Activated naive CD4-positive, alpha-beta T cell treated with anti-CD3 and anti-CD28 coated beads, Interleukin-2, amount 10 ng/mL, durations not matched to agents 7 days and 5 days (primary cell): ENCODE measurements at regions not wholly inside any gene's neighbourhood (a gene's known extent, or its start where the extent isn't known, plus 50 kb on each side); places are given as distances from the start of the nearest gene placed in this dataset.

Experiments
- CTCF ChIA-PET: fragments of 350-600 bp; sonication (Branson Sonifier 250); formaldehyde crosslinking; loops from one replicate; lab custom pipeline; 2021; ENCODE audit warnings: antibody characterized with exemption; lab: Charles Lee
- DNase-seq: peaks from one replicate; pipeline ENCODE4 v3.0.0-alpha.2; 2020
- H3K27ac Mint-ChIP-seq: one replicate; pipeline ENCODE4 v1.8.0; 2021; ENCODE audit warnings: mild to moderate bottlenecking, moderate library complexity, mixed read lengths
- H3K27me3 Mint-ChIP-seq: one replicate; pipeline ENCODE4 v1.8.0; 2021; ENCODE audit warnings: mild to moderate bottlenecking, mixed read lengths
- H3K36me3 Mint-ChIP-seq: one replicate; pipeline ENCODE4 v1.8.0; 2021; ENCODE audit warnings: mixed read lengths
- H3K4me1 Mint-ChIP-seq: one replicate; pipeline ENCODE4 v1.8.0; 2021; ENCODE audit warnings: mixed read lengths
- H3K4me3 Mint-ChIP-seq: one replicate; pipeline ENCODE4 v1.8.0; 2021; ENCODE audit warnings: mild to moderate bottlenecking, moderate library complexity, mixed read lengths
- H3K9me3 Mint-ChIP-seq: one replicate; pipeline ENCODE4 v1.8.0; 2021; ENCODE audit warnings: mixed read lengths

- H3K4me3 Mint-ChIP-seq, result no peak overlapping the region
- CTCF ChIA-PET, result no interaction called here
- no peak overlapping the region for H3K27ac Mint-ChIP-seq
- H3K36me3 Mint-ChIP-seq, result no peaks in the 10 kb centered on the region
- no peaks in the 10 kb centered on the region for H3K9me3 Mint-ChIP-seq
- no peak for DNase-seq
- peaks cover 7% of the 10 kb centered on the region for H3K27me3 Mint-ChIP-seq
- H3K4me1 Mint-ChIP-seq, result no peaks in the 10 kb centered on the region
Measured at GRCh38 chr1:208298593-208299269, 54.5 kb upstream of the PLXNA2 start.

GRCh38 chr1:208300084-208300770 lies 56.0 kb upstream of the PLXNA2 start:
- Mint-ChIP-seq H3K27me3 (no peaks in the 10 kb centered on the region), H3K27ac (no peak overlapping the region), H3K4me1 (no peaks in the 10 kb centered on the region), H3K9me3 (no peaks in the 10 kb centered on the region), H3K4me3 (no peak overlapping the region), H3K36me3 (no peaks in the 10 kb centered on the region)
- no peak for DNase-seq
- CTCF ChIA-PET, result no interaction called here

GRCh38 chr1:208302699-208303238 lies 58.6 kb upstream of the PLXNA2 start:
- no peaks in the 10 kb centered on the region for H3K27me3 Mint-ChIP-seq
- no peaks in the 10 kb centered on the region for H3K9me3 Mint-ChIP-seq
- no peaks in the 10 kb centered on the region for H3K4me1 Mint-ChIP-seq
- H3K4me3 Mint-ChIP-seq, result no peak overlapping the region
- no peak for DNase-seq
- CTCF ChIA-PET, result no interaction called here
- no peaks in the 10 kb centered on the region for H3K36me3 Mint-ChIP-seq
- no peak overlapping the region for H3K27ac Mint-ChIP-seq

- no peak overlapping the region for H3K4me3 Mint-ChIP-seq
- no peaks in the 10 kb centered on the region for H3K9me3 Mint-ChIP-seq
- CTCF ChIA-PET, result no interaction called here
- no peaks in the 10 kb centered on the region for H3K36me3 Mint-ChIP-seq
- H3K27ac Mint-ChIP-seq, result no peak overlapping the region
- no peaks in the 10 kb centered on the region for H3K4me1 Mint-ChIP-seq
- DNase-seq, result no peak
- no peaks in the 10 kb centered on the region for H3K27me3 Mint-ChIP-seq
Measured at GRCh38 chr1:208303743-208304712, 59.8 kb upstream of the PLXNA2 start.

- no peak overlapping the region for H3K27ac Mint-ChIP-seq
- CTCF ChIA-PET, result no interaction called here
- H3K36me3 Mint-ChIP-seq, result no peaks in the 10 kb centered on the region
- no peak for DNase-seq
- no peaks in the 10 kb centered on the region for H3K4me1 Mint-ChIP-seq
- no peaks in the 10 kb centered on the region for H3K9me3 Mint-ChIP-seq
- no peak overlapping the region for H3K4me3 Mint-ChIP-seq
- no peaks in the 10 kb centered on the region for H3K27me3 Mint-ChIP-seq
Measured at GRCh38 chr1:208308221-208308620, 64.0 kb upstream of the PLXNA2 start.

- no peaks in the 10 kb centered on the region for H3K4me1 Mint-ChIP-seq
- H3K36me3 Mint-ChIP-seq, result no peaks in the 10 kb centered on the region
- H3K4me3 Mint-ChIP-seq, result no peak overlapping the region
- no peak for DNase-seq
- H3K27ac Mint-ChIP-seq, result no peak overlapping the region
- H3K9me3 Mint-ChIP-seq, result no peaks in the 10 kb centered on the region
- CTCF ChIA-PET, result no interaction called here
- no peaks in the 10 kb centered on the region for H3K27me3 Mint-ChIP-seq
Measured at GRCh38 chr1:208309771-208310170, 65.6 kb upstream of the PLXNA2 start.

GRCh38 chr1:208312706-208313105 lies 68.5 kb upstream of the PLXNA2 start:
- H3K27me3 Mint-ChIP-seq, result peaks cover 5% of the 10 kb centered on the region
- CTCF ChIA-PET, result no interaction called here
- H3K27ac Mint-ChIP-seq, result no peak overlapping the region
- no peak for DNase-seq
- H3K4me3 Mint-ChIP-seq, result no peak overlapping the region
- no peaks in the 10 kb centered on the region for H3K9me3 Mint-ChIP-seq
- H3K4me1 Mint-ChIP-seq, result no peaks in the 10 kb centered on the region
- H3K36me3 Mint-ChIP-seq, result no peaks in the 10 kb centered on the region

- no peak overlapping the region for H3K4me3 Mint-ChIP-seq
- no peaks in the 10 kb centered on the region for H3K4me1 Mint-ChIP-seq
- no peak overlapping the region for H3K27ac Mint-ChIP-seq
- CTCF ChIA-PET, result no interaction called here
- no peak for DNase-seq
- peaks cover 5% of the 10 kb centered on the region for H3K27me3 Mint-ChIP-seq
- no peaks in the 10 kb centered on the region for H3K9me3 Mint-ChIP-seq
- H3K36me3 Mint-ChIP-seq, result no peaks in the 10 kb centered on the region
Measured at GRCh38 chr1:208314431-208314830, 70.2 kb upstream of the PLXNA2 start.

GRCh38 chr1:208318150-208318734 lies 74.1 kb upstream of the PLXNA2 start:
- H3K4me3 Mint-ChIP-seq, result no peak overlapping the region
- H3K27me3 Mint-ChIP-seq, result peaks cover 14% of the 10 kb centered on the region
- CTCF ChIA-PET, result no interaction called here
- H3K9me3 Mint-ChIP-seq, result no peaks in the 10 kb centered on the region
- no peak overlapping the region for H3K27ac Mint-ChIP-seq
- DNase-seq, result no peak
- no peaks in the 10 kb centered on the region for H3K36me3 Mint-ChIP-seq
- H3K4me1 Mint-ChIP-seq, result no peaks in the 10 kb centered on the region

- DNase-seq, result no peak
- Mint-ChIP-seq H3K4me1 (no peaks in the 10 kb centered on the region), H3K27me3 (peaks cover 10% of the 10 kb centered on the region), H3K36me3 (no peaks in the 10 kb centered on the region), H3K27ac (no peak overlapping the region), H3K4me3 (no peak overlapping the region), H3K9me3 (no peaks in the 10 kb centered on the region)
- CTCF ChIA-PET, result no interaction called here
Measured at GRCh38 chr1:208324005-208324404, 79.8 kb upstream of the PLXNA2 start.

GRCh38 chr1:208326033-208326432 lies 81.8 kb upstream of the PLXNA2 start:
- Mint-ChIP-seq H3K27me3 (peaks cover 5% of the 10 kb centered on the region), H3K9me3 (no peaks in the 10 kb centered on the region), H3K4me3 (no peak overlapping the region), H3K4me1 (no peaks in the 10 kb centered on the region), H3K36me3 (no peaks in the 10 kb centered on the region), H3K27ac (no peak overlapping the region)
- CTCF ChIA-PET, result no interaction called here
- no peak for DNase-seq

GRCh38 chr1:208329300-208329699 lies 85.1 kb upstream of the PLXNA2 start:
- no peak overlapping the region for H3K4me3 Mint-ChIP-seq
- H3K27me3 Mint-ChIP-seq, result peaks cover under 1% of the 10 kb centered on the region
- DNase-seq, result no peak
- H3K27ac Mint-ChIP-seq, result no peak overlapping the region
- H3K9me3 Mint-ChIP-seq, result no peaks in the 10 kb centered on the region
- no peaks in the 10 kb centered on the region for H3K36me3 Mint-ChIP-seq
- no peaks in the 10 kb centered on the region for H3K4me1 Mint-ChIP-seq
- CTCF ChIA-PET, result no interaction called here

GRCh38 chr1:208332036-208332773 lies 88.0 kb upstream of the PLXNA2 start:
- H3K36me3 Mint-ChIP-seq, result no peaks in the 10 kb centered on the region
- no peaks in the 10 kb centered on the region for H3K9me3 Mint-ChIP-seq
- no peaks in the 10 kb centered on the region for H3K4me1 Mint-ChIP-seq
- CTCF ChIA-PET, result no interaction called here
- DNase-seq, result no peak
- no peak overlapping the region for H3K4me3 Mint-ChIP-seq
- H3K27ac Mint-ChIP-seq, result no peak overlapping the region
- H3K27me3 Mint-ChIP-seq, result peaks cover 14% of the 10 kb centered on the region
